B cell (primary cell): ENCODE measurements at regions not wholly inside any gene's neighbourhood (a gene's known extent, or its start where the extent isn't known, plus 50 kb on each side); places are given as distances from the start of the nearest gene placed in this dataset.

Experiments
- ATAC-seq: fragments of 200-7000 bp; cut with Tn5 transposase; one replicate; pipeline ENCODE4 v1.10.0; 2021; ENCODE audit warnings: low read depth, mild to moderate bottlenecking, moderate number of reproducible peaks, moderate library complexity
- CTCF ChIA-PET: fragments of 350-600 bp; sonication (Branson Sonifier 250); formaldehyde crosslinking; loops from one replicate; lab custom pipeline; 2021; ENCODE audit warnings: antibody characterized with exemption, inconsistent platforms; lab: Charles Lee
- POLR2A ChIA-PET: fragments of 350-600 bp; sonication (Branson Sonifier 250); formaldehyde crosslinking; loops from one replicate; lab custom pipeline; 2021; ENCODE audit warnings: antibody characterized with exemption; lab: Charles Lee
- DNase-seq: peaks from one replicate; pipeline ENCODE4 v3.0.0; 2013
- H2AFZ ChIP-seq: 2 replicates; pipeline ENCODE4 v1.6.1; 2012; ENCODE audit warnings: mild to moderate bottlenecking, low read depth, low read length; ENCODE audit not compliant: insufficient read depth, poor library complexity, severe bottlenecking
- H3K27ac ChIP-seq, 2 donors: 1 replicate in 1 of 2; 2 replicates in 1 of 2; pipeline ENCODE4 v1.5.1; 2012 to 2013; ENCODE audit warnings: low read length in 2 of 2, mild to moderate bottlenecking in 2 of 2, moderate library complexity in 1 of 2
- H3K27me3 ChIP-seq, 4 experiments: fragments of 200-600 bp in 1 of 4; sonication (generic) in 1 of 4; replicated peaks in 1 of 4; 1 replicate in 2 of 4; 2 replicates in 2 of 4; pipeline versions ENCODE4 v1.6.1 to v1.7.0; 2013 to 2016; ENCODE audit warnings: low read length in 3 of 4, mild to moderate bottlenecking in 2 of 4, mixed read lengths in 1 of 4, moderate library complexity in 1 of 4; ENCODE audit not compliant: insufficient read depth in 4 of 4, control insufficient read depth in 3 of 4; ENCODE audit errors: control extremely low read depth in 1 of 4
- H3K36me3 ChIP-seq, 2 experiments: replicated peaks in 1 of 2; 1 replicate in 1 of 2; 2 replicates in 1 of 2; pipeline versions ENCODE4 v1.6.1 to v1.7.1; 2013; ENCODE audit warnings: low read length in 1 of 2; ENCODE audit not compliant: insufficient read depth in 2 of 2, control insufficient read depth in 1 of 2; ENCODE audit errors: control extremely low read depth in 1 of 2, extremely low read depth in 1 of 2
- H3K4me1 ChIP-seq, 2 donors: fragments of 200-600 bp in 1 of 2; sonication (generic) in 1 of 2; 1 replicate in 1 of 2; 2 replicates in 1 of 2; pipeline versions ENCODE4 v1.5.1 to v1.6.1; 2013 to 2017; ENCODE audit warnings: low read length in 2 of 2; ENCODE audit not compliant: control insufficient read depth in 2 of 2, insufficient read depth in 2 of 2
- H3K4me2 ChIP-seq: replicated peaks from 2 replicates; pipeline ENCODE3; 2012; ENCODE audit warnings: mild to moderate bottlenecking, low read depth, low read length; ENCODE audit not compliant: poor library complexity, severe bottlenecking
- H3K4me3 ChIP-seq, 5 experiments: fragments of 200-600 bp in 1 of 5; sonication (generic) in 1 of 5; 1 replicate in 3 of 5; 2 replicates in 2 of 5; pipeline versions ENCODE4 v1.5.1 to v1.7.0; 2011 to 2016; ENCODE audit warnings: low read length in 4 of 5, mild to moderate bottlenecking in 4 of 5, low read depth in 2 of 5, control low read depth in 1 of 5, moderate library complexity in 1 of 5; ENCODE audit not compliant: insufficient read depth in 1 of 5; ENCODE audit errors: control extremely low read depth in 1 of 5, extremely low read depth in 1 of 5
- H3K79me2 ChIP-seq: fragments of 200-600 bp; sonication (generic); one replicate; pipeline ENCODE4 v1.6.0; 2016; ENCODE audit warnings: low read length; ENCODE audit not compliant: control insufficient read depth, insufficient read depth
- H3K9ac ChIP-seq: fragments of 200-600 bp; sonication (generic); 2 replicates; pipeline ENCODE4 v1.6.1; 2017; ENCODE audit warnings: mild to moderate bottlenecking, low read length, moderate library complexity
- H3K9me3 ChIP-seq, 3 donors: one replicate each; pipeline versions ENCODE4 v1.6.1 to v1.7.1; 2013; ENCODE audit warnings: low read length in 2 of 3; ENCODE audit not compliant: control insufficient read depth in 2 of 3, insufficient read depth in 1 of 3; ENCODE audit errors: control extremely low read depth in 1 of 3
- H4K20me1 ChIP-seq: 2 replicates; pipeline ENCODE4 v1.6.0; 2012; ENCODE audit warnings: mild to moderate bottlenecking, low read length; ENCODE audit not compliant: insufficient read depth, control insufficient read depth, poor library complexity, severe bottlenecking
- H3K27ac Mint-ChIP-seq: one replicate; pipeline ENCODE4 v1.8.0; 2021; ENCODE audit warnings: mixed read lengths
- H3K27me3 Mint-ChIP-seq: one replicate; pipeline ENCODE4 v1.8.0; 2021; ENCODE audit warnings: mixed read lengths
- H3K4me1 Mint-ChIP-seq: one replicate; pipeline ENCODE4 v1.8.0; 2021; ENCODE audit warnings: mixed read lengths
- H3K4me3 Mint-ChIP-seq: one replicate; pipeline ENCODE4 v1.8.0; 2021; ENCODE audit warnings: mixed read lengths
- H3K9me3 Mint-ChIP-seq: one replicate; pipeline ENCODE4 v1.8.0; 2022; ENCODE audit warnings: mixed read lengths; ENCODE audit not compliant: insufficient read depth
- CTCF ChIP-seq: fragments of 200-600 bp; IDR thresholded peaks from one replicate; pipeline ENCODE4 v1.8.0; 2022; ENCODE audit warnings: antibody characterized with exemption, mild to moderate bottlenecking
- EZH2 ChIP-seq: IDR thresholded peaks from 2 replicates; pipeline ENCODE4 v1.6.1; 2012; ENCODE audit warnings: borderline replicate concordance, low read depth, mild to moderate bottlenecking, moderate library complexity, low read length; ENCODE audit not compliant: insufficient read depth, poor library complexity, severe bottlenecking
- WGBS: methylation state at CpG from one replicate; pipeline ENCODE4 v1.1.5; 2013; ENCODE audit warnings: missing lambda C conversion rate; ENCODE audit not compliant: insufficient coverage; 5-methylcytosine and 5-hydroxymethylcytosine counted together
- intact Hi-C: fragments of 100-400 bp; cut with micrococcal nuclease; formaldehyde crosslinking; loops from one replicate; pipeline ENCODE4 v1.10.0; 2022

DNA sequence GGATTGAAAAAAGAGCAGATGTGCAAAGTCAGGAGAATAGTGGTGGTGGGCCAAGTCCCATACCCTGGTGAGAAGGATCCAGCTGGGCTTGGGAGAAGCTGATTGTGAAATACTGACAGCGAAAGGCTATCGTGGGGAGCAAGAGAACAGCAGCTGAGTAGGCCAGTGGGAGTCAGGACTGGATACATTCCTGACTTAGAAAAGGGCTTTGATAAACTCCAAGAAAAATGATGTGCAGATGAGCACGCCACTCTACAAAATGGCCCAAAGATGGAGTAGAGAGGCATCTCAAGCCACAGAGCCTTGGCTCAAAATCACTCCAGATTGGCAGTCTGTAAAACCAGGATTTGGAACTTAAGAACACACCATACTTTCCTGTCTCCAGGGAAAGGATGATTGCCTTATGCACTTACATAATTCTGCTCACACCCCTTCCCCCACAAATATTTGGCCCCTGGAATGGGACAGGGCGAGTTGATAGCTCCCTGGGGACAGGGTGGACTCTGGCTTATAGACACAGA is 578.7 kb downstream of the MAFB start:
- 86% methylated on average over 4 of the region's 4 CpGs for WGBS
- H3K79me2 ChIP-seq: no peaks in the 10 kb centered on the region
- POLR2A ChIA-PET: no interaction called here

DNA sequence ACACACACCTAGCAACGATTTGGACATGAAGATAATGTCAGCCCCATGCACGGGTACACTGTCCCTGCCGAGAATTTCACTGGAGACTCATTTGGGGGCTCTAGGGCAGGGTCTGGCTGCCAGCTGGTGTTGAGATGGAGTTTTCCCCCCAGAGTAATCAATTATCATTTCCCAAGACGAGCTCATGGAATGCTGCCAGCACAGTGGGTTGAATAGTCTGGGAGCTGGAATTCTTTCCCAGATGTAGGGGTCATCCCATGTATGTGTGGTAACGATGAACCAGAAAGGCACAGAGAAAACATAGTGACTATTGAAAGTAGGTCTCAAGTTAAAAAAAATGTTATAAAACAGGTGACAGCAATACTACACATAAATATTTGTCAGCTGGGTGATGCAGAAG is 579.9 kb downstream of the MAFB start:
- WGBS: 94% methylated on average over 3 of the region's 5 CpGs
- Mint-ChIP-seq H3K4me1 (no peaks in the 10 kb centered on the region), H3K4me3 (no peak overlapping the region), H3K27ac (no peak overlapping the region), H3K9me3 (no peaks in the 10 kb centered on the region), H3K27me3 (peaks cover 8% of the 10 kb centered on the region)
- Histone ChIP-seq H2AFZ (no peak overlapping the region), H3K9ac (no peak overlapping the region), H3K4me3 (no peak overlapping the region), H3K9me3 (no peaks in the 10 kb centered on the region), H3K4me1 (no peaks in the 10 kb centered on the region), H4K20me1 (no peaks in the 10 kb centered on the region), H3K79me2 (no peaks in the 10 kb centered on the region), H3K36me3 (no peaks in the 10 kb centered on the region), H3K27ac (no peak overlapping the region), H3K27me3 (no peaks in the 10 kb centered on the region), H3K4me2 (no peak overlapping the region)
- TF ChIP-seq EZH2 (no peak), CTCF (no peak)
- CTCF ChIA-PET: no interaction called here
- POLR2A ChIA-PET: no interaction called here
- intact Hi-C loops: no loop called here
- ATAC-seq: no peak
- DNase-seq: no peak

More for the DNA sequence above, 578.7 kb downstream of the MAFB start:
- TF ChIP-seq EZH2 (no peak), CTCF (no peak)
- H3K9me3 ChIP-seq: no peaks in the 10 kb centered on the region
- Mint-ChIP-seq H3K9me3 (no peaks in the 10 kb centered on the region), H3K27me3 (peaks cover 4% of the 10 kb centered on the region), H3K4me3 (no peak overlapping the region), H3K4me1 (no peaks in the 10 kb centered on the region), H3K27ac (no peak overlapping the region)
- CTCF ChIA-PET: interaction anchor here (0.6 kb wide), 1 partner anchor 1321 kb away, joined by 3 read pairs; no protein-coding TSS in a partner anchor
- no peaks in the 10 kb centered on the region for H3K36me3 ChIP-seq
- H3K27ac ChIP-seq: no peak overlapping the region
- ATAC-seq: no peak
- no peaks in the 10 kb centered on the region for H3K27me3 ChIP-seq
- no peak overlapping the region for H3K4me3 ChIP-seq
- intact Hi-C loops: no loop called here
- no peaks in the 10 kb centered on the region for H3K4me1 ChIP-seq
- H3K4me2 ChIP-seq: no peak overlapping the region
- H4K20me1 ChIP-seq: no peaks in the 10 kb centered on the region
- DNase-seq: no peak
- no peak overlapping the region for H2AFZ ChIP-seq
- no peak overlapping the region for H3K9ac ChIP-seq
